ENCODE measurements at regions not wholly inside any gene's neighbourhood (a gene's known extent, or its start where the extent isn't known, plus 50 kb on each side); places are given as distances from the start of the nearest gene placed in this dataset.

DNA sequence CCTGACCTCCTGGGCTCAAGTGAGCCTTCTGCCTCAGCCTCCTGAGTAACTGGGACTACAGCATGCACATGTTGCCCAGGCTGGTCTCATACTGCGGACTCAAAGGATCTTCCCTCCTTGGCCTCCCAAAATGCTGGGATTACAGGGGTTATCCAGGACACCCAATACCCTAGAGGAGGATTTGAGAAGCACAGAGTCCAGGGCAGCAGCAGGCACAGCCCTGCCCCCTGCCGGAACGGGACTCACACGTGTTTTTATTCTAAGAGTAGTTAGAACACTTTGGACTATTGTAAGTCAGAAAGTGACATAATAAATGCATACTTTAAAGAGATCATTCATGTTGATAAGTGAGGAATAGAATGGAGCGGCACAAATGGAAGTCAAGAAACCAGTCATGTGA lies 80.2 kb downstream of the C6orf118 start:
- TF ChIP-seq FOXP2 (optimal IDR thresholded peaks at IDR 0.05; ENCODE audit: control extremely low read depth, extremely low read length, insufficient read depth) (no peak), EZH2 (IDR thresholded peaks at IDR 0.05) (no peak), POLR2AphosphoS5 (IDR thresholded peaks at IDR 0.05; ENCODE audit: borderline replicate concordance, low read depth, low read length) (no peak)
- Histone ChIP-seq H3K4me3 (no peak overlapping the region), H3K9me3 (ENCODE audit: low read depth, low read length) (no peaks in the 10 kb centered on the region), H3K36me3 (ENCODE audit: insufficient read depth, low read length) (no peaks in the 10 kb centered on the region), H3K27ac (no peak overlapping the region), H3K9ac (ENCODE audit: insufficient read length) (no peak overlapping the region)
- DNase-seq (ENCODE audit: low read depth, low spot score): no peak

DNA sequence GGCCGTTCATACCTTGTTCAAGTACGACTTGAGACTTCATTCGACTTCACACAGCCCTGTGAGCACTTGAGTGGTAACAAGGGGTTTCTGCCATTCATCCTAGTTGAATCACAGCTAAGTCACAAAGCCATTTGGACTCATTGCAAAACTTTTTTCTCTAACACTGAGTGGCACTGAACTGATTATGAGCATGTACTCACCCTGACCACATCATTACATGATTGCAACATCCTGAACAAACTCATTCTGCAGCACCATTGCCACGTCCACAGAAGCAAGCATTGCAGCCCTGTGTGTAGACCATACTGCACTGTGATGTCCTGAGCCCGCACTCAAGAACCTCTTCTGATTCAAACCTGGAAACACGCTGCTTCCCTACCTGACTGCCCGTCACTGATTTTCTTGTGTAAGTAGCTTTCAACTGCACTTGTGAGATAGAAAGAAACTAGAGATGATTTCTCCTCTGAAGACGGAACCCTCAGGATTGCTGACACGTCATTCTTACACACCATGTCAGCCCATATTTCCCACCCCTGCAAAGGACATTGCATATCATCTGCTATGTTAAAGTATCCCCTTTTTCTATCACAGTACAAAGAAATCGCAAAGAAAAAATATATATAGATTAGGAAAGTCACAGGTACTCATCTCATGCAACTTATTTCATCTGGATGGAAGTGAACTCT lies 81.6 kb downstream of the C6orf118 start:
- Histone ChIP-seq H3K9ac (ENCODE audit: insufficient read length) (no peak overlapping the region), H3K9me3 (ENCODE audit: low read depth, low read length) (no peaks in the 10 kb centered on the region), H3K36me3 (ENCODE audit: insufficient read depth, low read length) (no peaks in the 10 kb centered on the region), H3K27ac (no peak overlapping the region), H3K4me3 (no peak overlapping the region)
- TF ChIP-seq EZH2 (IDR thresholded peaks at IDR 0.05) (no peak), FOXP2 (optimal IDR thresholded peaks at IDR 0.05; ENCODE audit: control extremely low read depth, extremely low read length, insufficient read depth) (no peak), POLR2AphosphoS5 (IDR thresholded peaks at IDR 0.05; ENCODE audit: borderline replicate concordance, low read depth, low read length) (no peak)
- DNase-seq (ENCODE audit: low read depth, low spot score): no peak

DNA sequence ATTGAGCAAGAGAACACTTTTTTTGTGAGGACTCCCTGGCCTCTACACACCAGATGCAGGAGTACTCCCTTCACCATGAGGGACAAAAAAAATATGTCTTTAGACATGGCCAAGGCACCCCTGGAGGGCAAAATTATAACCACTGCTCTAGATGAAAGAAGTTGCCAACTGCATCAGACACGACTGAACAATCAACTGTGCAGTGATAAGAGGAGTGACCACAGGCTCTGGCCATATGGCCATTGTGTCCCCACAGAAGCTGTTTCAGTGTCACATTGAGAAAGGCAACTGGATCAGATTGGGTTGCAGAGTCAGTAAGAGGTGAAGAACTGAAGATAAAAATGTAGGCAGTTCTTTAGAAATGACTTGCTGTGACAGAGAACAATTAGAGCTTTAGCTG lies 85.7 kb downstream of the C6orf118 start:
- H3K4me3 ChIP-seq: no peak overlapping the region
- H3K9me3 ChIP-seq (ENCODE audit: low read depth, low read length): no peaks in the 10 kb centered on the region
- TF ChIP-seq EZH2 (IDR thresholded peaks at IDR 0.05) (no peak), POLR2AphosphoS5 (IDR thresholded peaks at IDR 0.05; ENCODE audit: borderline replicate concordance, low read depth, low read length) (no peak), FOXP2 (optimal IDR thresholded peaks at IDR 0.05; ENCODE audit: control extremely low read depth, extremely low read length, insufficient read depth) (no peak)
- DNase-seq (ENCODE audit: low read depth, low spot score): no peak
- H3K9ac ChIP-seq (ENCODE audit: insufficient read length): no peak overlapping the region
- H3K27ac ChIP-seq: no peak overlapping the region
- H3K36me3 ChIP-seq (ENCODE audit: insufficient read depth, low read length): no peaks in the 10 kb centered on the region

DNA sequence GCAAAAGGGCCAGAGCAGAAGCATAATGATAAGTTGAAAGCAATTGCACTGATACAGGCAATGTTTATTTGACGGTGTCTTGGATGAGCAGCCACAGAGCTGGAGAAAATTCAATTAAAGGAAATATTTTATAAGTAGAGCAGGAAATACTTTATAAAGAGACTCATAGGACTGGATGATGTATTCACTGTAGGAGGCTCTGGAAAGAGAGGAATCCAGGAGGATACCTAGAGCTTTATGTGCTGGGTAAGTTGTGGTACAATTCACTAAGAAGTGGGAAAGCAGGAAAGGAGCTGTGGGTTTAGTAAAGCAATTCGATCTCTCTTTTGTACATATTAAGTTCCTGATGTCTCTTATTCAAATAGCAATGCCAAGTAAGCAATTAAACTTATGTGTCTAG lies 86.3 kb downstream of the C6orf118 start:
- TF ChIP-seq FOXP2 (optimal IDR thresholded peaks at IDR 0.05; ENCODE audit: control extremely low read depth, extremely low read length, insufficient read depth) (no peak), EZH2 (IDR thresholded peaks at IDR 0.05) (no peak), POLR2AphosphoS5 (IDR thresholded peaks at IDR 0.05; ENCODE audit: borderline replicate concordance, low read depth, low read length) (no peak)
- H3K9me3 ChIP-seq (ENCODE audit: low read depth, low read length): no peaks in the 10 kb centered on the region
- DNase-seq (ENCODE audit: low read depth, low spot score): no peak
- no peak overlapping the region for H3K9ac ChIP-seq (ENCODE audit: insufficient read length)
- H3K27ac ChIP-seq: no peak overlapping the region
- no peak overlapping the region for H3K4me3 ChIP-seq
- no peaks in the 10 kb centered on the region for H3K36me3 ChIP-seq (ENCODE audit: insufficient read depth, low read length)

DNA sequence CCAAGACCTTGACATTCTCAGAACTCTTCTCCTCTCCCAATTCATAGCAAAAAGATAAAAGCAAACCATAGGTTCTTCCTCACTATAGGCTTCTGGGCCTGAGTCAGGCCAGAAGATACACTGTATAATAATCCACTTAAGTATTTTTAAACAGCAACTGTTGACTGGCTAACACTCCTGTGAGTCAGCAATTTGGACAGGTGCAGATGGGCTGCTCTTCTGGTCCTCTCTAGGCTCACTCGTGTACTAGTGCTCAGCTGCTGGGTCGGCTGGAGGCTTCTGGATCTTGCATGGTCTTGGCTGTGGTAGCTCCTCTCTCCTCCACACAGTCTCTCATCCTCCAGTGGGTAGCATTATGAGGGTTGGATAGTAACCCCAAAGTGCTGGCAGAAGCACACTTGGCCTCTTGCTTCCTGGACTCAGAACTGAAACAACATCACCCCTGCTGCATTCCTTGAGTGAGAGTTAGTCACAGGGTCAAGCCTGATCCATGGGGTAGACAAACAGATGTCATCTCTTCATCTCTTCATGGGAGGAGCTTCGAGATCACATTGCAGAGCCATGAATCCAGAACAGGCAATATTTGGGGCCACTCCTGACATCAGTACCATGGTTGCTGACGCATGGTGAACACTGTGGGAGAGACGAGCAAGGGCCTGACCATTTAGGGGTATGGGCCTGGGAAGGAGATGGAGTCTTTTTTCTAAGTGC lies 86.9 kb downstream of the C6orf118 start:
- Histone ChIP-seq H3K27ac (no peak overlapping the region), H3K9me3 (ENCODE audit: low read depth, low read length) (no peaks in the 10 kb centered on the region), H3K4me3 (no peak overlapping the region), H3K9ac (ENCODE audit: insufficient read length) (no peak overlapping the region), H3K36me3 (ENCODE audit: insufficient read depth, low read length) (no peaks in the 10 kb centered on the region)
- no peak for TF ChIP-seq EZH2 (IDR thresholded peaks at IDR 0.05)
- no peak for TF ChIP-seq POLR2AphosphoS5 (IDR thresholded peaks at IDR 0.05; ENCODE audit: borderline replicate concordance, low read depth, low read length)
- no peak for TF ChIP-seq FOXP2 (optimal IDR thresholded peaks at IDR 0.05; ENCODE audit: control extremely low read depth, extremely low read length, insufficient read depth)
- no peak for DNase-seq (ENCODE audit: low read depth, low spot score)

DNA sequence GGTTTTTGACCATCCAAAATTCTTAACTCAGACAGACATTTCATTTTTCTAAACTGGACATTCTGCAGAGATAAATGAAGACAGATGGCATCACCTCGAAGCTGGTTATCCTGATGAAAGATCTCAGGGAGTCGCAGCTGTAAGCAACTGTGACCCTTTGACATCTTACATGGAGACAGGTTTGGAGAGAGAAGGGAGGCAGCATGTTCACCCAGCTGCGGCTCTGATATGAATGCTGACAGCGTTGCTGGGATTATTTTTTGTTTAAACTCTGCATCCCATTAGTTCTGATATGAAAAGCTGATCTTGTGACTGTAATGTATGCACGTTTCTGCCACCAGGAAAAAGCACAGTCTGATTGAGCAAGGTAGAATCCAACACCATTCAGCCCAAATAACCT lies 89.4 kb downstream of the C6orf118 start:
- H3K27ac ChIP-seq: no peak overlapping the region
- TF ChIP-seq POLR2AphosphoS5 (IDR thresholded peaks at IDR 0.05; ENCODE audit: borderline replicate concordance, low read depth, low read length) (no peak), EZH2 (IDR thresholded peaks at IDR 0.05) (no peak), FOXP2 (optimal IDR thresholded peaks at IDR 0.05; ENCODE audit: control extremely low read depth, extremely low read length, insufficient read depth) (no peak)
- H3K9ac ChIP-seq (ENCODE audit: insufficient read length): no peak overlapping the region
- no peaks in the 10 kb centered on the region for H3K36me3 ChIP-seq (ENCODE audit: insufficient read depth, low read length)
- no peaks in the 10 kb centered on the region for H3K9me3 ChIP-seq (ENCODE audit: low read depth, low read length)
- DNase-seq (ENCODE audit: low read depth, low spot score): no peak
- no peak overlapping the region for H3K4me3 ChIP-seq

DNA sequence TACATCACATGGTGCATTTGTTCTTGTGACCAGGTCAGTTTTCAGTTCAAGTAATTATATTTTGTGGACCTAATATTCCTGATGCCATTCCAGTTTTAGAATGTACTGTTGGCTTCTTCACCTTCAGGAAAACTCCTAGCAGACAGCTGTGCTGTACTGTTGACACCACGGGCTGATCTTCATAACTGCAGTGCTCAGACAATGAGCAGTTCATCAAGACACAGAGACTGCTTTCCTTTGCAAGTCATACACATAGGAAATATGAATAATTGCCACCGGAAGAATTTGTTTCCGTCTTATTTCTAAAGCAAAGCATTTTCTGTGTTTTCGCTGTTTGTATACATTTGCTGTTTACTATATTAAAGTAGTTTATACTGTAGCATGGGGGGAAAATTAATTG lies 89.8 kb downstream of the C6orf118 start:
- Histone ChIP-seq H3K4me3 (no peak overlapping the region), H3K9me3 (ENCODE audit: low read depth, low read length) (no peaks in the 10 kb centered on the region), H3K36me3 (ENCODE audit: insufficient read depth, low read length) (no peaks in the 10 kb centered on the region), H3K27ac (no peak overlapping the region), H3K9ac (ENCODE audit: insufficient read length) (no peak overlapping the region)
- no peak for DNase-seq (ENCODE audit: low read depth, low spot score)
- TF ChIP-seq FOXP2 (optimal IDR thresholded peaks at IDR 0.05; ENCODE audit: control extremely low read depth, extremely low read length, insufficient read depth) (no peak), POLR2AphosphoS5 (IDR thresholded peaks at IDR 0.05; ENCODE audit: borderline replicate concordance, low read depth, low read length) (no peak), EZH2 (IDR thresholded peaks at IDR 0.05) (no peak)

DNA sequence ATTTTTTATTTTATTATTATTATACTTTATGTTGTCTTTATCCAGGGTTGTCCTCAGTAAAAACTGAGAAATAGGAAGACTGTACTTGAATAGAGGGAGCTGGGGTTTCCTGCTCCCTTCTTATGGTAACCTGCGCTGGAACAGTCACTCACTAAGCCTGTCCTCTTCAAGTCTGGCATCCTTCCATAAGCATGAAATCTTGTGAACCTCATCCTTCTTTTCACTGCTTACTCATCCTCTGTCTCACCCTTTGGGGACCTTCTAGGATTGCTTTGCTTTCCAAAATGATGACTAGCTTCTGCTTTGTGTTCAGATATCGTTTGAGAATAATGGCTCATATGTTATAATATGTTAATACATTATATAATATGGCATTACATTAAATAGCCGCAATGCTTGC lies 90.6 kb downstream of the C6orf118 start:
- H3K9ac ChIP-seq (ENCODE audit: insufficient read length): no peak overlapping the region
- no peaks in the 10 kb centered on the region for H3K36me3 ChIP-seq (ENCODE audit: insufficient read depth, low read length)
- H3K9me3 ChIP-seq (ENCODE audit: low read depth, low read length): no peaks in the 10 kb centered on the region
- no peak for TF ChIP-seq POLR2AphosphoS5 (IDR thresholded peaks at IDR 0.05; ENCODE audit: borderline replicate concordance, low read depth, low read length)
- TF ChIP-seq FOXP2 (optimal IDR thresholded peaks at IDR 0.05; ENCODE audit: control extremely low read depth, extremely low read length, insufficient read depth): no peak
- TF ChIP-seq EZH2 (IDR thresholded peaks at IDR 0.05): no peak
- DNase-seq (ENCODE audit: low read depth, low spot score): no peak
- no peak overlapping the region for H3K27ac ChIP-seq
- no peak overlapping the region for H3K4me3 ChIP-seq
